MG63 (cell line): ENCODE measurements at regions not wholly inside any gene's neighbourhood (a gene's known extent, or its start where the extent isn't known, plus 50 kb on each side); places are given as distances from the start of the nearest gene placed in this dataset.

Experiments used
- DNase-seq: peaks from one replicate; pipeline ENCODE4 v3.0.0-alpha.2; 2020
- H3K27me3 ChIP-seq: fragments of 250-450 bp; sonication (Bioruptor Pico); 2 replicates; pipeline ENCODE4 v1.5.1; 2020; ENCODE audit warnings: mild to moderate bottlenecking, moderate library complexity
- H3K36me3 ChIP-seq: fragments of 250-450 bp; sonication (Bioruptor Pico); 2 replicates; pipeline ENCODE4 v1.5.1; 2020; ENCODE audit warnings: mild to moderate bottlenecking, moderate library complexity
- H3K4me3 ChIP-seq: fragments of 250-450 bp; sonication (Bioruptor Pico); 2 replicates; pipeline ENCODE4 v1.5.1; 2020; ENCODE audit warnings: mild to moderate bottlenecking, moderate library complexity
- H3K9me3 ChIP-seq: fragments of 250-450 bp; sonication (Bioruptor Pico); 2 replicates; pipeline ENCODE4 v1.5.1; 2020; ENCODE audit warnings: mild to moderate bottlenecking, moderate library complexity

DNA sequence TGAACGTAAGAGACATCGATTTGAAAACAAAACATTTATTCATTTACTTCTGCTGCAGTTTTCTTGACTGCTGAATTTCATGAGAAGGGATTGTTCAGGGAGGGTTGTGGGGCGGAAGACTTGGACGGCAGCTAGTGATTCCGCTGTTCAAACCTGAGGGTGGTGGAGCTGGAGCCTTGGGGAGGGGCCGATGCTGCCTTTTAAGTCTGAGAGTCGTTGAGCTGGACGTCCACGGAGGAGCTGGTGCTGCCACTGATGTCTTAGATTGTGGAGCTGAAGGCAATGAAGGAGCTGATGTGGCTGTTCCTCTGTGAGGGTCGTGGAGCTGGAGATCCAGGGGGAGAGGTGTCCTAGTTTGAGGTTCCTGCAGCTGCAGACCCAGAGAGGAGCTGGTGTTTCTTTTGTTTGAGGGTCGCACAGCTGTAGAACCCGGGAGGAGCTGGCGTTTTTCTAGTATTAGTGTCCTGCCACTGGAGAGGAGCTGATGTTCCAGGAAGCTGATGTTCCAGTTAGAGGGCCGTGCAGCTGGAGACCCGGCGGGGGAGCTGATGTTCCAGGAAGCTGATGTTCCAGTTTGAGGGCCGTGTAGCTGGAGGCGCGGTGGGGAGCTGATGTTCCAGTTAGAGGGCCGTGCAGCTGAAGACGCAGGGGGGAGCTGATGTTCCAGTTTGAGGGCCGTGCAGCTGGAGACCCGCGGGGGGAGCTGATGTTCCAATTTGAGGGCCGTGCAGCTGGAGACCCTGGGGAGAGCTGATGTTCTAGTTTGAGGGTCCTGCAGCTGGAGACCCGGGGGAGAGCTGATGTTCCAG, 150.9 kb downstream of the RTP5 start:
- Histone ChIP-seq H3K4me3 (no peak overlapping the region), H3K27me3 (no peaks in the 10 kb centered on the region), H3K36me3 (no peaks in the 10 kb centered on the region), H3K9me3 (no peaks in the 10 kb centered on the region)
- no peak for DNase-seq

DNA sequence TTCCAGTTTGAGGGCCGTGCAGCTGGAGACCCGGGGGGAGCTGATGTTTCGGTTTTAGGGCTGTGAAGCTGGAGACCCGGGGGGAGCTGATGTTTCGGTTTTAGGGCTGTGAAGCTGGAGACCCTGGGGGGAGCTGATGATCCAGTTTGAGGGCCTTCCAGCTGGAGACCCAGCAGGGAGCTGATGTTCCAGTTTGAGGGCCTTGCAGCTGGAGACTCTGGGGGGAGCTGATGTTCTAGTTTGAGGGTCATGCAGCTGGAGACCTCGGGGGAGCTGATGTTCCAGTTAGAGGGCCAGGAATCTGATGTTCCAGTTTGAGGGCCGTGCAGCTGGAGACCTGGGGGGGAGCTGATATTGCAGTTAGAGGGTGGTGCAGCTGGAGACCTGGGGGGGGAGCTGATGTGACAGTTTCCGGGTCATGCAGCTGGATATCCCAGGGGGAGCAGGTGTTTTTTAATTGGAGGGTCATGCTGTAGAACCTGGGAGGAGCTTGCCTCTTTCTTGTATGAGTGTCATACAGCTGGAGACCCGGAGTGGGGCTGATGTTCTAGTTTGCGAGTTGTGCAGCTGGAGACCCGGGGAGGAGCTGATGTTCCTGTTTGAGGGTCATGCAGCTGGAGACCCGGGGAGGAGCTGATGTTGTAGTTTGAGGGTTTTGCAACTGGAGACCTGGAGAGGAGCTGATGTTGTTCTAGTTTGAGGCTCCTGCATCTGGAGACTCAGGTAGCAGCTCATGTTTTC, 153.2 kb downstream of the RTP5 start:
- no peaks in the 10 kb centered on the region for H3K36me3 ChIP-seq
- no peak overlapping the region for H3K4me3 ChIP-seq
- DNase-seq: no peak
- no peaks in the 10 kb centered on the region for H3K27me3 ChIP-seq
- H3K9me3 ChIP-seq: no peaks in the 10 kb centered on the region

DNA sequence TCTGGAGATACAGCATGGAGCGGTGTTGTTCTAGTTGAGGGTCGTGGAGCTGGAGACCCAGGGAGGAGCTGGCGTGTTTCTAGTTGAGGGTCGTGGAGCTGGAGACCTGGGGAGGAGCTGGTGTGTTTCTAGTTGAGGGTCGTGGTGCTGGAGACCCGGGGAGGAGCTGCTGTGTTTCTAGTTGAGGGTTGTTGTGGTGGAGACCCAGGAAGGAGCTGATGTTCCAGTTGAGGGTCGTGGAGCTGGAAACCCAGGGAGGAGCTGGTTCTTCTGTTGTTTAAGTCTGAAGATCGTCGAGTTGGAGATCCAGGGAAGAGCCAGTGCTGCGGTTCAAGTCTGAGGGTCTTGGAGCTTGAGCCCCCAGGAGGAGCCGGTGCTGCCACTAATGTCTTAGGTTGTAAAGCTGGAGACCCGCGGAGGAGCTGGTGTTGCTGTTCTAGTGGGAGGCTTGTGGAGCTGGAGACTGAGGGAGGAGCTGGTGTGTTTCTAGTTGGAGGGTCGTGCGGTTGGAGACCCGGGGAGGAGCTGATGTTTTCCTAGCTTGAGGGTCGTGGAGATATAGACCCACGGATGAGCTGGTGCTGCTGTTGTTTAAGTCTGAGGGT, 155.3 kb downstream of the RTP5 start:
- no peaks in the 10 kb centered on the region for H3K36me3 ChIP-seq
- no peaks in the 10 kb centered on the region for H3K9me3 ChIP-seq
- no peak overlapping the region for H3K4me3 ChIP-seq
- DNase-seq: no peak
- no peaks in the 10 kb centered on the region for H3K27me3 ChIP-seq

- Histone ChIP-seq H3K36me3 (no peaks in the 10 kb centered on the region), H3K9me3 (no peaks in the 10 kb centered on the region), H3K4me3 (no peak overlapping the region), H3K27me3 (no peaks in the 10 kb centered on the region; the same call in 1 of the 2 replicates)
- no peak for DNase-seq
Observed at GRCh38 chr2:242027676-242028450, 158.3 kb downstream of the RTP5 start.

GRCh38 chr2:242029422-242030225, 160.1 kb downstream of the RTP5 start:
- DNase-seq: no peak

DNA sequence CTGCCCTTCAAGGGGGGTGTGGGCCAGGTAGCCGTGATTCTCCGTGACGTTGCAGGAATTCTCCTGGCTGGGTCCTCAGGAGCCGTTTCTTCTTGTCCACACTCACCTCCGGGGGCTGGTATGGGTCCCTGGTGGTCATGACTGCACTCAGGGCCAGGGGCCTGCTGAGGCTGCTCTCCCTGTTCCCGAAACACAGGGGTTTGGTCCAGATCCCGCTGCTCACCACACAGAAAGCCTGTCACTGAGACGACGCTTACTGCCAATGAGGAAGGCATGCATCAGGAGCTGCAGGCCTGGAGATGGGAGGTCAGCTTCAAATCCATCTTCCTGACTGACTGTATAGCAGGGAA, 160.7 kb downstream of the RTP5 start:
- Histone ChIP-seq H3K27me3 (no peaks in the 10 kb centered on the region; the same call in 1 of the 2 replicates), H3K36me3 (no peaks in the 10 kb centered on the region), H3K9me3 (no peaks in the 10 kb centered on the region), H3K4me3 (no peak overlapping the region)
- DNase-seq: no peak

More at GRCh38 chr2:242029422-242030225, 160.1 kb downstream of the RTP5 start:
- no peaks in the 10 kb centered on the region for H3K9me3 ChIP-seq
- no peak overlapping the region for H3K4me3 ChIP-seq
- no peaks in the 10 kb centered on the region for H3K36me3 ChIP-seq
- no peaks in the 10 kb centered on the region; the same call in 1 of the 2 replicates for H3K27me3 ChIP-seq

GRCh38 chr2:242030858-242031257, 161.3 kb downstream of the RTP5 start:
- Histone ChIP-seq H3K9me3 (no peaks in the 10 kb centered on the region), H3K36me3 (no peaks in the 10 kb centered on the region), H3K27me3 (no peaks in the 10 kb centered on the region; the same call in 1 of the 2 replicates), H3K4me3 (no peak overlapping the region)
- no peak for DNase-seq

- Histone ChIP-seq H3K9me3 (no peaks in the 10 kb centered on the region), H3K27me3 (no peaks in the 10 kb centered on the region; the same call in 1 of the 2 replicates), H3K36me3 (no peaks in the 10 kb centered on the region), H3K4me3 (no peak overlapping the region)
- no peak for DNase-seq
Observed at GRCh38 chr2:242031481-242032019, 162.0 kb downstream of the RTP5 start.

- Histone ChIP-seq H3K9me3 (no peaks in the 10 kb centered on the region), H3K4me3 (no peak overlapping the region), H3K27me3 (no peaks in the 10 kb centered on the region; the same call in 1 of the 2 replicates), H3K36me3 (no peaks in the 10 kb centered on the region)
- no peak for DNase-seq
Observed at GRCh38 chr2:242032780-242033656, 163.5 kb downstream of the RTP5 start.

DNA sequence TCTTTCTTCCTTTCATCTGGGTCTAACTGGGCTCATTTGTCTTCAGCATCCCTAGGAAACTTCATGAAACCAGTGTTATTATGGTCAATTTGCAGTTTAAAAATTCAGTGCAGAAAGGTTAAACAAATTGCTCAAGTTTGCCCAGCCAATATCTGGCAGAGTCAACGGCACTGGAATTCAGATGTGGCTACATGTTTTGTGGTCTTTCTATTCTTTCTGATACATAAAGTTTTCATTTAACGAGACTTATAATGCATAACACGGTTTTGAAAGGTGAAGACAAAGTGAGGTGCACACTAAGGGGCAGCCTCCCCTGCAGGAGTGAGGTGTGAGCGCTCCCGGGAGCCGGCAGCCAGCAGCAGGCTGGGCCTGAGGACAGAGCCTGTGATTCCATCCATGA, 164.6 kb downstream of the RTP5 start:
- no peaks in the 10 kb centered on the region for H3K9me3 ChIP-seq
- H3K36me3 ChIP-seq: no peaks in the 10 kb centered on the region
- no peaks in the 10 kb centered on the region; the same call in 1 of the 2 replicates for H3K27me3 ChIP-seq
- DNase-seq: no peak
- no peak overlapping the region for H3K4me3 ChIP-seq

DNA sequence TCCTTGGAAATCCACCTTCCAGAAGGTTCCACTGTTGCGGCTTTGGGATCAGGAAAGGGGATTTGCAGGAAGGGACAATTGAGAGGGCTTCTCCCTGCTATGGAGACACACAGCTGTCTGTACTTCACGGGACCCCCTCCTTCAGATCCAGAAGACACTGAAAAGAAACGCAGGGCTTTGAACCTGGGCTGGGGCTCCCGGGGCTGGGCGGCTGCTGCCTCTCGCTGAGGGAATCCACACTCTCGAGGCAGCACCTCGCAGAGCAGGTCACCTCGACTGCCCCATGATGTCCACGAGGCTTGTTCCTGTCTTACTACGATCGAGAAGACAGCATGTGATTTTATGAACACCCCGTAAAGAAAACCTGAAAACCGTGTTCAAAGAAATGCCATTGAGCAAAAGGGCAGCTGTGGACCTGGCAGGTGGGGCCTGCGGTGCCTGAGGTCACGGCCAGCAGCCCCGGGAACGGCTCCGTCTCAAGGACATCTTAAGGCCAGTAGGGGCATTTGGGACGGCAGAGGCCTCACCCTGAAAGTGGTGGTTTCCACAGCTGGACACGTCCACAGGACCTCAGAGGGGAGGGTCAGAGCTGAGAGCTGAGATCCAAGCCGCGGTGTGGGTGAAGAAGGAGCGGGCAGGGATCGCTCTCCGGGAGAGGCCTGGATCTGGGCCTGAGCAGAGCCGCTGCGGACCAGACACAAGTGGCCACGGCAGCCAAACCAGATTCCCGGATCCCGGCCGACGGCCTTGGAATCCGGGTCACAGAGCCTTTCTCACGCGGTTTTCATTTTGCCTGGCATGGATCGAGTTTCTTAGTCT, 165.7 kb downstream of the RTP5 start:
- H3K4me3 ChIP-seq: no peak overlapping the region
- no peaks in the 10 kb centered on the region; the same call in 1 of the 2 replicates for H3K27me3 ChIP-seq
- no peaks in the 10 kb centered on the region for H3K36me3 ChIP-seq
- H3K9me3 ChIP-seq: no peaks in the 10 kb centered on the region
- no peak for DNase-seq

DNA sequence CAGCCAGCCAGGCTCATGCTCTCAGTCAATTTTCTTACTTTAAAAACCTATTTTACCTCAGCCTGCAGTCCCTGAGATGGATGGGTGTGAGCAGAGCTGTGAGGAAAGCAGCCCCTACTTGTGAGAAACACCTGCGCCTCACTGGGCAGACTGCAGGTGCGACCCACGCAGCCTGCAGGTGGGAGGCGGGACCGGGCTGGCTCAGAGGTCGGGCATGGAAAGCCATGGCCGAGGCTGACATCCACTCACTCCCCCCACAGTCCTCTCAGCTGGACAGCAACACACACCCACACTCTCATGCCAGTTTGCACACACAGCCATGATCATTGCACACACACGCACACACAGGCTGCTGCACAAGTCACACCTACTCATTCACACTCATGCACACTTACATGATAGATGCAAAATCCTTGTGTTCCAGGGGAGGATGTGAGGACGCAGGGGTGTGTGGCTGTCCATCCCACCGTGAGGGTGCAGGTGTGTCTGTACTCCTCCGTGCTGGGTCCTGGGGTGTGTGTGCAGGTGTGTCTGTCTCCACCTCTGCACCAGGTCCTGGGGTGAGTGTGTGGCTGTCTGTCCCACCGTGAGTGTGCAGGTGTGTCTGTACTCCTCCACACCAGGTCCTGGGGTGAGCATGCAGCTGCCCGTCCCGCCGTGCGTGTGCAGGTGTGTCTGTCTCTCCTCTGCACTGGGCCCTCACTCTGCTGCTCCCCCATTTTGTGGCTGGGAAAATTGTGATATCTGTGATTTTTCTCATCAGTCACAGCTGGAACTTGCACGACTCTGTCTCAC, 166.5 kb downstream of the RTP5 start:
- no peaks in the 10 kb centered on the region for H3K36me3 ChIP-seq
- no peak overlapping the region for H3K4me3 ChIP-seq
- no peaks in the 10 kb centered on the region; the same call in 1 of the 2 replicates for H3K27me3 ChIP-seq
- DNase-seq: no peak
- no peaks in the 10 kb centered on the region for H3K9me3 ChIP-seq

DNA sequence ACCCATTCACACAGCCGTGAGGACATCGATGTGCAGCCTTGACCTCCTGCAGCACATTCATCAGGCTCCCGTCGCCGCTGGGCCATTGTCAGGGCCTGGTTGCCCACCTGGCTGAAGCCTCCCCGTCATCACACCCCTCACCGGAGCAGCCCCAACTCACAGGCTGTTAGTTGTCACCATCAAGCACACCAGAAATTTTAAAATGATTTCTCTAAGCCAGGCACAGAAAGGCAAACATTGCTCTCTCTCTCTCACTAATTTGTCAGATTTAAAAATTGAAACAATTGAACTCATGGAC, 167.1 kb downstream of the RTP5 start:
- DNase-seq: no peak
- Histone ChIP-seq H3K36me3 (no peaks in the 10 kb centered on the region), H3K4me3 (no peak overlapping the region), H3K9me3 (no peaks in the 10 kb centered on the region), H3K27me3 (no peaks in the 10 kb centered on the region; the same call in 1 of the 2 replicates)
